ENCODE measurements at regions not wholly inside any gene's neighbourhood (a gene's known extent, or its start where the extent isn't known, plus 50 kb on each side); places are given as distances from the start of the nearest gene placed in this dataset.

GRCh38 chr6:103617642-103618041 is 1242.1 kb downstream of the HACE1 start:
- no peak for TF ChIP-seq POLR2A (IDR thresholded peaks at IDR 0.05)
- TF ChIP-seq CTCF (IDR thresholded peaks at IDR 0.05): no peak
